ENCODE measurements at regions not wholly inside any gene's neighbourhood (a gene's known extent, or its start where the extent isn't known, plus 50 kb on each side); places are given as distances from the start of the nearest gene placed in this dataset.

GRCh38 chr9:129336130-129336528 is 158.1 kb upstream of the IER5L start:
- peak overlapping the region; percentile 83 for H3K27ac Mint-ChIP-seq
- peaks cover 54% of the 10 kb centered on the region for H3K4me1 Mint-ChIP-seq (ENCODE audit: low read depth)
- peak overlapping the region; percentile 73 for H3K4me3 Mint-ChIP-seq
- H3K36me3 Mint-ChIP-seq (ENCODE audit: low read depth): peaks cover 1% of the 10 kb centered on the region
- H3K27me3 Mint-ChIP-seq: no peaks in the 10 kb centered on the region
- intact Hi-C loops (cut with micrococcal nuclease): loop anchor here (10.0 kb wide), 2 partner anchors 149 to 269 kb away; no protein-coding TSS in a partner anchor
- peaks cover 4% of the 10 kb centered on the region for H3K9me3 Mint-ChIP-seq

- Mint-ChIP-seq H3K4me1 (ENCODE audit: low read depth) (peaks cover 54% of the 10 kb centered on the region), H3K4me3 (peak overlapping the region; percentile 73), H3K27ac (peak overlapping the region; percentile 83), H3K9me3 (peaks cover 9% of the 10 kb centered on the region), H3K27me3 (no peaks in the 10 kb centered on the region), H3K36me3 (ENCODE audit: low read depth) (peaks cover 6% of the 10 kb centered on the region)
- intact Hi-C loops (cut with micrococcal nuclease): loop anchor here (10.0 kb wide), 2 partner anchors 149 to 269 kb away; no protein-coding TSS in a partner anchor
These were observed 157.5 kb upstream of the IER5L start for GRCh38 chr9:129335464-129336129.

GRCh38 chr9:129334105-129334935 is 156.3 kb upstream of the IER5L start:
- intact Hi-C loops (cut with micrococcal nuclease): loop anchor here (5.0 to 10.0 kb wide), 3 partner anchors 150 to 270 kb away; partner anchors contain the start of gene IER5L
- Mint-ChIP-seq H3K36me3 (ENCODE audit: low read depth) (peaks cover 7% of the 10 kb centered on the region), H3K4me1 (ENCODE audit: low read depth) (peaks cover 54% of the 10 kb centered on the region), H3K9me3 (peaks cover 12% of the 10 kb centered on the region), H3K27ac (peak overlapping the region; percentile 83), H3K4me3 (peak overlapping the region; percentile 73), H3K27me3 (no peaks in the 10 kb centered on the region)

DNA sequence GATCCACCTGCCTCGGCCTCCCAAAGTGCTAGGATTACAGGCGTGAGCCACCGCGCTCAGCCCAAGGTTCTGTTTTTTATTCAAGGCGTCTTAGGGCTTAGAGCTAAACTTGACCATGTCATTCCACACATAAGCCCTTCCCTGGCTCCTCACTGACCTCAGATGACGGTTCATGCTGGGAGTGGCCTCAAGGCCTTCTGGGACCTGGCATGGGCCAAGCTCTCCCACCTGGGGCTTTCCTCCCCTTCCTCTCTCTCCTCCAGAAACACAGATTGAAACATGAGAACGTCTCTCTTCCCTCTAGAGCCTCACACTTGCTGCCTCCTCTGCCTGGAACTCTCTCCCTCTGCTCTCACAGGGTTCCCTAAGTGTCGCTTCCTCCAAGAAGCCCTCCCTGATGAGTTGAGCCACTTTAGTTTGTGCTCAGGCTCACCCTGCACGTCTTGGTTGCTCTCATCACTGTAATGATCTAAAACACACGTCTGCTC is 155.6 kb upstream of the IER5L start:
- intact Hi-C loops (cut with micrococcal nuclease): loop anchor here (5.0 to 10.0 kb wide), 3 partner anchors 151 to 271 kb away; partner anchors contain the start of gene IER5L
- Mint-ChIP-seq H3K9me3 (peaks cover 12% of the 10 kb centered on the region), H3K4me3 (peak overlapping the region; percentile 73), H3K4me1 (ENCODE audit: low read depth) (peaks cover 54% of the 10 kb centered on the region), H3K27me3 (no peaks in the 10 kb centered on the region), H3K27ac (peak overlapping the region; percentile 83), H3K36me3 (ENCODE audit: low read depth) (peaks cover 7% of the 10 kb centered on the region)

GRCh38 chr9:129332581-129332980 is 154.5 kb upstream of the IER5L start:
- Mint-ChIP-seq H3K27ac (peak overlapping the region; percentile 54), H3K9me3 (peaks cover 12% of the 10 kb centered on the region), H3K27me3 (no peaks in the 10 kb centered on the region), H3K4me3 (no peak overlapping the region), H3K4me1 (ENCODE audit: low read depth) (peaks cover 60% of the 10 kb centered on the region), H3K36me3 (ENCODE audit: low read depth) (peaks cover 7% of the 10 kb centered on the region)
- intact Hi-C loops (cut with micrococcal nuclease): loop anchor here (5.0 to 10.0 kb wide), 3 partner anchors 152 to 272 kb away; partner anchors contain the start of gene IER5L

- Mint-ChIP-seq H3K4me3 (no peak overlapping the region), H3K36me3 (ENCODE audit: low read depth) (peaks cover 7% of the 10 kb centered on the region), H3K9me3 (peaks cover 12% of the 10 kb centered on the region), H3K27ac (peak overlapping the region; percentile 54), H3K27me3 (no peaks in the 10 kb centered on the region), H3K4me1 (ENCODE audit: low read depth) (peaks cover 60% of the 10 kb centered on the region)
- intact Hi-C loops (cut with micrococcal nuclease): loop anchor here (5.0 to 10.0 kb wide), 3 partner anchors 153 to 273 kb away; partner anchors contain the start of gene IER5L
These were observed 153.9 kb upstream of the IER5L start for GRCh38 chr9:129331772-129332500.

- Mint-ChIP-seq H3K27me3 (no peaks in the 10 kb centered on the region), H3K9me3 (peaks cover 12% of the 10 kb centered on the region), H3K4me3 (no peak overlapping the region), H3K4me1 (ENCODE audit: low read depth) (peaks cover 55% of the 10 kb centered on the region), H3K27ac (peak overlapping the region; percentile 54), H3K36me3 (ENCODE audit: low read depth) (peaks cover 7% of the 10 kb centered on the region)
- intact Hi-C loops (cut with micrococcal nuclease): loop anchor here (5.0 to 10.0 kb wide), 3 partner anchors 153 to 273 kb away; partner anchors contain the start of gene IER5L
These were observed 153.4 kb upstream of the IER5L start for GRCh38 chr9:129331493-129331765.

GRCh38 chr9:129330711-129331492 is 152.8 kb upstream of the IER5L start:
- Mint-ChIP-seq H3K9me3 (peaks cover 12% of the 10 kb centered on the region), H3K36me3 (ENCODE audit: low read depth) (peaks cover 7% of the 10 kb centered on the region), H3K4me3 (no peak overlapping the region), H3K27me3 (no peaks in the 10 kb centered on the region), H3K27ac (no peak overlapping the region), H3K4me1 (ENCODE audit: low read depth) (peaks cover 49% of the 10 kb centered on the region)
- intact Hi-C loops (cut with micrococcal nuclease): loop anchor here (5.0 to 10.0 kb wide), 3 partner anchors 154 to 274 kb away; partner anchors contain the start of gene IER5L

DNA sequence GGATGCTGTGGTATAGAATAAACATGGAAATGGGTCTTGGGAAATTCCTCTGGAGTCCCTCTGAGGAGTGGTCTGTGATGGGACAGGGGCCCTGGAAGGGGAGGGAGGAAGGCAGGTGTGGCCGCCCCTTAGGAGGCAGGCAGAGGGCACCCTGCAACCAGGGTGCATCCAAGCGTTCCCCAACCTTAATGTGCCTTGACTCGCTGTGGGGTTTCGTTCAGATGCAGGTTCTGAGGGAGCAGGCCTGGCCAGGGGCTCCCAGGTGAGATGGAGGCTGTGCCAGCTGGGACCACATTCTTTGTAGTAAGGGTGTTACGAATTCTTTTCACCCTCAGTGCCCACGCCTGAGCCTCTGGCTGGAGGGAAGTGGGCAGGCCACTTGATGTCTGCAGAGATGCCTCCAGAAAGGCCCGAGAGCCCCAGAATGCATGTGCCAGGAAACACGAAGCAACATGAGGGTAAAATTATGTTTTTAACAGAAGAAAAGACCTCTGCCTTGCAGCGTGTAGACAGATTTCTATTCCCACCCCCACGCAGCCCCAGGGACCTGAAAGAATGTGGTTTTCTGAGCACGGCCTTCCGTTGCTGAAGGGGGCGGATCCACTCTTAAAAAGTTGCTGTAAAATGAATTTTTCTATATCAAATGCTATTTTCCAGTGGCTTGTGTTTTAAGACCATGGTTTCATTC is 150.4 kb upstream of the IER5L start:
- peak overlapping the region; percentile 55 for H3K27ac Mint-ChIP-seq
- H3K36me3 Mint-ChIP-seq (ENCODE audit: low read depth): peaks cover 7% of the 10 kb centered on the region
- intact Hi-C loops (cut with micrococcal nuclease): no loop called here
- H3K4me3 Mint-ChIP-seq: no peak overlapping the region
- no peaks in the 10 kb centered on the region for H3K27me3 Mint-ChIP-seq
- H3K4me1 Mint-ChIP-seq (ENCODE audit: low read depth): peaks cover 41% of the 10 kb centered on the region
- H3K9me3 Mint-ChIP-seq: peaks cover 12% of the 10 kb centered on the region

DNA sequence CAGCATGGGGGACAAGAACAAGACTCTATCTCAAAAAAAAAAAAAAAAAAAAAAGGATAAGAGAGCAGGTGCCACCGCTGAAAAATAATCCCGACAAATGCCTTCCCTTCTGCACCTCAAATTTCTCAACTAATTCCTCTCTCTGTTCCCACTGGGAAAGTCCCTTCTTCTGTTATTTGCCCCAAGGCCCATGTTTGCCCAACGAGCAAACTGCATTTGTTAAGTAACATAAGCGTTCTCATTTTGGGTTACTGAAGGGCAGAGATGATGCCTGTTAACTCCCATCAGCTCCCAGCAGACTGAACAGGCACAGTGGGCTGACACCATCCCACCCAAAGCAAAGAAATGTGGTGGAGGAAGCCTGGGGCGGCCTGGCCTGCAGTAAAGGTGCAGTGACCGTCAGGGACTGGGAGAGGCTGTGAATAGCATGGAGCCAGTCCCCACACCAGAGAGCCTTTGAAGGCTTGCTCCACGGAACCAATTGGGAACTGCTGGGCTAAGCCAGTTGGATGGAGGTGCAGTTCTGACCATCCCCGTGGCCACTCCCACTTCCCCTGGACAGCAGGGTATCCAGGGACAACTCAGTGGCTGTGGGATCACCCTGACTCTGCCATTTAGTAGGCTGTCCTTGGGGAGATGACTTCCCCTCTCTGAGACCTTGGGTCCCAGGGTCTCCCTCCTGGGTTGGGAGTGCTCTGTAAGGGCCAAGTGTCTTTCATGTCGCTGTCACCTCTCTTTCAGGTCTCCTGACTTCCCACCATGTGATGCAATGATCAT is 149.7 kb upstream of the IER5L start:
- intact Hi-C loops (cut with micrococcal nuclease): no loop called here
- Mint-ChIP-seq H3K36me3 (ENCODE audit: low read depth) (peaks cover 7% of the 10 kb centered on the region), H3K9me3 (peaks cover 12% of the 10 kb centered on the region), H3K27me3 (no peaks in the 10 kb centered on the region), H3K27ac (peak overlapping the region; percentile 55), H3K4me1 (ENCODE audit: low read depth) (peaks cover 44% of the 10 kb centered on the region), H3K4me3 (no peak overlapping the region)

DNA sequence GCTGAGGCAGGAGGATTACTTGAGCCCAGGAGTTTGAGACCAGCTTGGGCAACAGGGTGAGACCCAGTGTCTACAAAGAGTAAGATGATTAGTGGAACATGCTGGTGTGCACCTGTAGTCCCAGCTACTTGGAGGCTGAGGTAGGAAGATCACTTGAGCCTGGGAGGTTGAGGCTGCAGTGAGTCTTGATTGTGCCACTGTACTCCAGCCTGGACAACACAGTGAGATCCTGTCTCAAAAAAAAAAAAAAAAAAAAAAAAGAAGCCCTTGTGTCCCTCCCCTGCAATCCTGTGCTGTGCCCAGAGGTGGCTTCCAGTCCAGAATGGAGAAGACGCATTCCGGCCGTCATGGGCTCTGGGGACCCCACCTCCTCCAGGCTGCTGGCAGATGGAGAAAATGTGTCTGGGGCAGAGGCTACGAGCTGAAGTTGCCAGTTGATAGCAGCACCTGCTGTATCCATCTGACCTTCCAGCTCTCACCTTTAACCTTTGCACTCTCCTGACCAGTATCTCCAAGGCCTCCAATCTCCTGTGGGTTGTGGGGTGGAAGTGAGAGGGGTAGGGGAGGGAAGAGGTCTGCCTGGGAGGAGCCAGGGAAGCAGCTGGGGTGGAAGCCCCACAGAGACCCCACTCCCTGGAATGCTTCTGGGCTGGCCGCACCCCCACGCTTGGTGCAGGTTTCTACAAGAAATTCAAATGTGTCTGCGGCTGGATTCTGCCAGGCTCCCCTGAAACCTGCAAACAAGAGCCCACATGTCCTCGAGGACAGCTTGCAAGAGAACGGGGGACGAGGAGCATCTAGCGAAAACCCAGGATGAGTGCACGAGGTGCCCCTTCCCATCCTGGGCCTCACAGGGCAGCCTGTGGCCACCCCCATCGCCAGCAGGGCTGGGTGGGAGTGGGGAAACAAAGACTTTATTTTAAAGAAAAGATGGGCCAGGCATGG is 148.3 kb upstream of the IER5L start:
- H3K9me3 Mint-ChIP-seq: peaks cover 10% of the 10 kb centered on the region
- peaks cover 50% of the 10 kb centered on the region for H3K4me1 Mint-ChIP-seq (ENCODE audit: low read depth)
- intact Hi-C loops (cut with micrococcal nuclease): no loop called here
- no peak overlapping the region for H3K4me3 Mint-ChIP-seq
- H3K27me3 Mint-ChIP-seq: no peaks in the 10 kb centered on the region
- H3K36me3 Mint-ChIP-seq (ENCODE audit: low read depth): peaks cover 7% of the 10 kb centered on the region
- no peak overlapping the region for H3K27ac Mint-ChIP-seq

Data from dendritic cell treated with granulocyte-macrophage colony-stimulating factor and Interleukin-4, amounts not matched to agents 40 ng/mL and 50 ng/mL, for 4 days (primary cell).